Kidney (tissue), 13 donors: ENCODE measurements at regions not wholly inside any gene's neighbourhood (a gene's known extent, or its start where the extent isn't known, plus 50 kb on each side); places are given as distances from the start of the nearest gene placed in this dataset.

Experiments used
- DNase-seq, 5 donors: peaks; one replicate each; pipeline ENCODE4 v3.0.0-alpha.2; 2013 to 2020
- FAIRE-seq: peaks from 2 replicates; lab custom pipeline; 2012; peaks lifted over from hg19 to GRCh38; lab: Jason Lieb, UNC
- H3K27ac ChIP-seq, 2 donors: one replicate each; pipeline ENCODE4 v1.7.0; 2013; ENCODE audit warnings: low read depth in 2 of 2, low read length in 2 of 2, inconsistent platforms in 1 of 2
- H3K27me3 ChIP-seq: one replicate; pipeline ENCODE4 v1.7.1; 2013; ENCODE audit warnings: low read length, inconsistent platforms; ENCODE audit not compliant: control insufficient read depth, insufficient read depth
- H3K36me3 ChIP-seq, 3 donors: one replicate each; pipeline versions ENCODE4 v1.7.0 to v1.7.1; 2013; ENCODE audit warnings: low read length in 3 of 3, control low read depth in 1 of 3, inconsistent platforms in 1 of 3; ENCODE audit not compliant: insufficient read depth in 3 of 3, control insufficient read depth in 2 of 3
- H3K4me1 ChIP-seq, 3 donors: one replicate each; pipeline versions ENCODE4 v1.7.0 to v1.7.1; 2013; ENCODE audit warnings: low read length in 3 of 3, inconsistent platforms in 1 of 3, low read depth in 1 of 3; ENCODE audit not compliant: control insufficient read depth in 2 of 3, insufficient read depth in 2 of 3
- H3K4me3 ChIP-seq, 3 donors: one replicate each; pipeline versions ENCODE4 v1.7.0 to v1.8.1; 2013; ENCODE audit warnings: low read length in 3 of 3, control low read depth in 1 of 3, inconsistent platforms in 1 of 3
- H3K9ac ChIP-seq, 3 donors: one replicate each; pipeline versions ENCODE4 v1.7.0 to v1.7.1; 2013; ENCODE audit warnings: low read length in 3 of 3, control low read depth in 1 of 3, inconsistent platforms in 1 of 3
- H3K9me3 ChIP-seq, 3 donors: one replicate each; pipeline versions ENCODE4 v1.7.0 to v1.7.1; 2013; ENCODE audit warnings: low read length in 3 of 3, control low read depth in 1 of 3, inconsistent platforms in 1 of 3; ENCODE audit not compliant: control insufficient read depth in 2 of 3, insufficient read depth in 1 of 3
- CTCF ChIP-seq: IDR thresholded peaks from 3 replicates; pipeline ENCODE4 v1.5.1; 2012; ENCODE audit warnings: mild to moderate bottlenecking, moderate library complexity, borderline replicate concordance; ENCODE audit not compliant: insufficient read depth; ENCODE audit errors: extremely low read depth
- intact Hi-C: fragments of 100-400 bp; cut with DNase I; formaldehyde crosslinking; loops from one replicate; pipeline ENCODE4 v1.11.1; 2022
- donor health status: control.
- donor health status: control.
- donor health status: control.
- donor health status: control.
- donor health status: control.
- donor health status: DM: yes; HTN: yes; CAD: no.
- donor health status: Normal renal cell carcinoma (clear cell type).

GRCh38 chr6:170225852-170226417, 64.9 kb downstream of the DLL1 start:
- intact Hi-C loops, result no loop called here
- no peaks in the 10 kb centered on the region for H3K36me3 ChIP-seq
- H3K4me1 ChIP-seq, result peaks cover 0 to 2% (median 0%) of the 10 kb centered on the region in 3 donors
- no peak overlapping the region for H3K9ac ChIP-seq
- FAIRE-seq, result no peak
- TF ChIP-seq CTCF, result no peak
- no peak overlapping the region for H3K27ac ChIP-seq
- peak in 1 of 5 donors; percentile 45 for DNase-seq
- no peaks in the 10 kb centered on the region for H3K9me3 ChIP-seq
- H3K27me3 ChIP-seq, result no peaks in the 10 kb centered on the region
- H3K4me3 ChIP-seq, result no peak overlapping the region

GRCh38 chr6:170224694-170225660, 65.9 kb downstream of the DLL1 start:
- H3K36me3 ChIP-seq, result no peaks in the 10 kb centered on the region
- no peaks in the 10 kb centered on the region for H3K27me3 ChIP-seq
- H3K27ac ChIP-seq, result no peak overlapping the region
- no peak for TF ChIP-seq CTCF
- peaks cover 0 to 2% (median 0%) of the 10 kb centered on the region in 3 donors for H3K4me1 ChIP-seq
- H3K9ac ChIP-seq, result no peak overlapping the region
- no peaks in the 10 kb centered on the region for H3K9me3 ChIP-seq
- intact Hi-C loops, result no loop called here
- FAIRE-seq (no peak), DNase-seq (peak; percentile 50 to 90 (median 65))
- no peak overlapping the region for H3K4me3 ChIP-seq

- Histone ChIP-seq H3K4me1 (peaks cover 0 to 2% (median 0%) of the 10 kb centered on the region in 3 donors), H3K9ac (no peak overlapping the region), H3K9me3 (no peaks in the 10 kb centered on the region), H3K36me3 (no peaks in the 10 kb centered on the region), H3K27me3 (no peaks in the 10 kb centered on the region), H3K4me3 (no peak overlapping the region), H3K27ac (no peak overlapping the region)
- DNase-seq (peak in 1 of 5 donors; percentile 61), FAIRE-seq (no peak)
- no peak for TF ChIP-seq CTCF
- intact Hi-C loops, result no loop called here
Observed at GRCh38 chr6:170223718-170224693, 66.9 kb downstream of the DLL1 start.
